22Rv1 (cell line): ENCODE measurements at regions not wholly inside any gene's neighbourhood (a gene's known extent, or its start where the extent isn't known, plus 50 kb on each side); places are given as distances from the start of the nearest gene placed in this dataset.

Experiments
- CTCF ChIP-seq: fragments of 450-650 bp; IDR thresholded peaks from 2 replicates; pipeline ENCODE4 v1.5.1; 2017; ENCODE audit warnings: mild to moderate bottlenecking
- ZFX ChIP-seq: fragments of 450-650 bp; IDR thresholded peaks from 2 replicates; pipeline ENCODE4 v1.6.1; 2017; ENCODE audit warnings: antibody characterized with exemption, borderline replicate concordance

GRCh38 chr9:90287567-90288274 lies 354.9 kb downstream of the DIRAS2 start:
- TF ChIP-seq CTCF (no peak), ZFX (no peak)
